Thyroid gland (tissue), 4 donors: ENCODE measurements at regions not wholly inside any gene's neighbourhood (a gene's known extent, or its start where the extent isn't known, plus 50 kb on each side); places are given as distances from the start of the nearest gene placed in this dataset.
A peak's percentile ranks its signal among the peaks of the same experiment; 100 is the strongest.

ENCODE experiments used
- DNase-seq, 2 donors: peaks; one replicate each; pipeline ENCODE4 v3.0.0-alpha.2; 2019
- H3K27ac ChIP-seq, 3 donors: fragments of 200-600 bp; sonication (generic); 1 replicate in 2 of 3; 2 replicates in 1 of 3; pipeline ENCODE4 v1.5.1; 2016 to 2019; ENCODE audit warnings: mild to moderate bottlenecking in 1 of 3, moderate library complexity in 1 of 3
- H3K27me3 ChIP-seq: fragments of 200-600 bp; sonication (generic); one replicate; pipeline ENCODE4 v1.5.1; 2019
- H3K36me3 ChIP-seq, 2 donors: fragments of 200-600 bp; sonication (generic); one replicate each; pipeline ENCODE4 v1.5.1; 2016 to 2019
- H3K4me1 ChIP-seq, 2 donors: fragments of 200-600 bp; sonication (generic); one replicate each; pipeline ENCODE4 v1.5.1; 2017 to 2019
- H3K4me3 ChIP-seq, 3 donors: fragments of 200-600 bp; sonication (generic); replicated peaks in 1 of 3; 1 replicate in 2 of 3; 2 replicates in 1 of 3; pipeline ENCODE4 v1.5.1; 2016; ENCODE audit warnings: mild to moderate bottlenecking in 1 of 3
- H3K9me3 ChIP-seq: fragments of 200-600 bp; sonication (generic); one replicate; pipeline ENCODE4 v1.5.1; 2017
- POLR2A ChIP-seq, 2 donors: fragments of 450-650 bp; IDR thresholded peaks; one replicate each; pipeline ENCODE4 v1.6.1; 2017; ENCODE audit warnings: antibody characterized with exemption in 2 of 2, mild to moderate bottlenecking in 2 of 2, moderate library complexity in 1 of 2
- WGBS, 2 donors: methylation state at CpG; one replicate each; pipeline ENCODE4 v1.1.5; 2017; 5-methylcytosine and 5-hydroxymethylcytosine counted together
- intact Hi-C: fragments of 100-400 bp; cut with DNase I; formaldehyde crosslinking; loops from one replicate; pipeline ENCODE4 v1.15.1; 2023
- TF ChIP-seq, protein P1 (sequence below), 6 experiments: fragments of 200-600 bp in 3 of 6; fragments of 450-650 bp in 3 of 6; sonication (generic) in 3 of 6; IDR thresholded peaks; one replicate each; pipeline ENCODE4 v1.5.1; 2016 to 2019; ENCODE audit warnings: antibody characterized with exemption in 6 of 6, mild to moderate bottlenecking in 2 of 6, inconsistent platforms in 1 of 6, moderate library complexity in 1 of 6

DNA sequence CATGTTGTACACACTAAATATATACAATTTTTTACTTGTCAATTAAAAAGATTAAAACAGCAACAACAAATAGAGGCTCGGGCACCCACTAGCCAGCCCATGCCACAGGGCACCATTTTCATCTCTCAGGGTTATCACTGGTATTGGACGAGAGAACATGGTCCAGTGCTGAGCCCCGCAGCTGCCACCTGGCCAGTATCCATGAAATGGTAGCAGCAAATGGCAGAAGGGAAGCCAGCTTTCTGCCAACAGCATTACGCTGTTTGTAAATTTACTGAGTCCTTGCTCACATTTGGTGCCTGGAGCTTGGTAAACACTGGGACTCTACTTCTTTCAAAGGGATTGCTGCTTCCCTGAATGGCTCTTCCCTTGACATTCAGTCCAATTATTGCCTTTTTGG, 87.9 kb upstream of the WASF3 start:
- H3K36me3 ChIP-seq, result no peaks in the 10 kb centered on the region

DNA sequence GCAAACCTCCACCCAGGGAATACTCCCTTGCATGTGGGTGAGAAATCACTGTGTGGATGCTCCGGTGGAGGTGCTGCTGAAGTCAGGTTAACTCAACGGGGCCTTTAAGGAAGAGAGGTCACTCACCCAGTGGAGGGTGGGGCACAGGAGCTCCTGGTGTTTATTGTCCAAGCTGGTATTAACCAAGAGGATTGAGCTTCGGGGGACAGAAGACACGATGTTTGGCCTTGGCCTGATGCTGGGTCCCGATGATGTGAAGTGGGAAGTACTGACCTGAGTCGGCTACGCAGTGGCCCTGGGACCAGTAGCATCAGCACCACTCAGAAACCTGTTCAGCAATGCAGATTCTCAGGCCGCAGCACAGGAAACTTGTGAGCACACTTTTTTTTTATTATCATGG, 85.7 kb upstream of the WASF3 start:
- H3K27ac ChIP-seq, result no peak overlapping the region
- H3K4me3 ChIP-seq, result no peak overlapping the region
- H3K36me3 ChIP-seq, result no peaks in the 10 kb centered on the region
- no peaks in the 10 kb centered on the region for H3K27me3 ChIP-seq
- no peak for DNase-seq
- no peaks in the 10 kb centered on the region for H3K9me3 ChIP-seq
- TF ChIP-seq POLR2A (IDR thresholded peaks at IDR 0.05), result no peak
- TF ChIP-seq, protein P1, sequence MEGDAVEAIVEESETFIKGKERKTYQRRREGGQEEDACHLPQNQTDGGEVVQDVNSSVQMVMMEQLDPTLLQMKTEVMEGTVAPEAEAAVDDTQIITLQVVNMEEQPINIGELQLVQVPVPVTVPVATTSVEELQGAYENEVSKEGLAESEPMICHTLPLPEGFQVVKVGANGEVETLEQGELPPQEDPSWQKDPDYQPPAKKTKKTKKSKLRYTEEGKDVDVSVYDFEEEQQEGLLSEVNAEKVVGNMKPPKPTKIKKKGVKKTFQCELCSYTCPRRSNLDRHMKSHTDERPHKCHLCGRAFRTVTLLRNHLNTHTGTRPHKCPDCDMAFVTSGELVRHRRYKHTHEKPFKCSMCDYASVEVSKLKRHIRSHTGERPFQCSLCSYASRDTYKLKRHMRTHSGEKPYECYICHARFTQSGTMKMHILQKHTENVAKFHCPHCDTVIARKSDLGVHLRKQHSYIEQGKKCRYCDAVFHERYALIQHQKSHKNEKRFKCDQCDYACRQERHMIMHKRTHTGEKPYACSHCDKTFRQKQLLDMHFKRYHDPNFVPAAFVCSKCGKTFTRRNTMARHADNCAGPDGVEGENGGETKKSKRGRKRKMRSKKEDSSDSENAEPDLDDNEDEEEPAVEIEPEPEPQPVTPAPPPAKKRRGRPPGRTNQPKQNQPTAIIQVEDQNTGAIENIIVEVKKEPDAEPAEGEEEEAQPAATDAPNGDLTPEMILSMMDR (IDR thresholded peaks at IDR 0.05), result no peak
- WGBS, 2 donors, result 91 to 94% methylated on average over 8 of the region's 8 CpGs
- H3K4me1 ChIP-seq, result no peaks in the 10 kb centered on the region
- intact Hi-C loops, result no loop called here

More for the DNA sequence above, 87.9 kb upstream of the WASF3 start:
- no peak for DNase-seq
- TF ChIP-seq, protein P1 (IDR thresholded peaks at IDR 0.05), result no peak
- no peak for TF ChIP-seq POLR2A (IDR thresholded peaks at IDR 0.05)
- Histone ChIP-seq H3K4me3 (no peak overlapping the region), H3K4me1 (no peaks in the 10 kb centered on the region), H3K27ac (no peak overlapping the region), H3K27me3 (no peaks in the 10 kb centered on the region), H3K9me3 (no peaks in the 10 kb centered on the region)
- WGBS, 2 donors, result 89 to 98% methylated on average over 4 of the region's 4 CpGs
- intact Hi-C loops, result no loop called here

DNA sequence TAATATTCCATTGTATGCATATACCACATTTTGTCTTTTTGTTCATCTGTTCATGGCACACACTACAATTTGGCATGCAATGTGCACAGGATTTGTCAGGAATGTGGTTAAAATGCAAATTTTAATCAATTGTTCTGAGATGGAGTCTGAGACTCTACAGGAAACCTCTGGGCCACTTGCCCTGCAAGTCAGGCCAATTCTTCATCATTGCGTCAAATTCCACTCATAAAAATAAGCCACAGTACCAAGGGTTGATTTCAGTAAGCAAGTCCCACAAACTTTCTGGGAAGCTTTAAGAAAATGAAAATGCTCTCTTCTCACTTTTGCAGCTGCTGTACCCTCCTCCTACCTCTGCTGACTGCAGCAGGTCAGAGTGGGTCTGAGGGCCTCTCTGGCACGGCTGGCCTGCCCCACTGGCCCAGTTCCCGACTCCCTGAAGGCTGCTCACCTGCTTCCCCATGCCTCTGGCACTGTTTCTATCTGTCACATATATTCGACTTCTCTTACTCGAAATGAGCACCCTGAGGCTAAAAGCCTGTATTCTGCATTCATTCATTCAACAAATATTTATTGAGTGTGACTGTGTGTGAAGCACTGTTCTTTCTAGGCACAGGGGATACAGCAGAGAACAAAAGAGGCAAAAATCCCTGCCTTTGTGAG, 83.8 kb upstream of the WASF3 start:
- no peak overlapping the region for H3K27ac ChIP-seq
- no peaks in the 10 kb centered on the region for H3K27me3 ChIP-seq
- TF ChIP-seq, protein P1 (IDR thresholded peaks at IDR 0.05), result no peak
- no peak for TF ChIP-seq POLR2A (IDR thresholded peaks at IDR 0.05)
- H3K4me1 ChIP-seq, result no peaks in the 10 kb centered on the region
- H3K4me3 ChIP-seq, result no peak overlapping the region
- DNase-seq, result peak; percentile 61 to 80
- intact Hi-C loops, result no loop called here
- no peaks in the 10 kb centered on the region for H3K9me3 ChIP-seq
- H3K36me3 ChIP-seq, result no peaks in the 10 kb centered on the region
- 33 to 34% methylated on average over 5 of the region's 5 CpGs for WGBS, 2 donors

DNA sequence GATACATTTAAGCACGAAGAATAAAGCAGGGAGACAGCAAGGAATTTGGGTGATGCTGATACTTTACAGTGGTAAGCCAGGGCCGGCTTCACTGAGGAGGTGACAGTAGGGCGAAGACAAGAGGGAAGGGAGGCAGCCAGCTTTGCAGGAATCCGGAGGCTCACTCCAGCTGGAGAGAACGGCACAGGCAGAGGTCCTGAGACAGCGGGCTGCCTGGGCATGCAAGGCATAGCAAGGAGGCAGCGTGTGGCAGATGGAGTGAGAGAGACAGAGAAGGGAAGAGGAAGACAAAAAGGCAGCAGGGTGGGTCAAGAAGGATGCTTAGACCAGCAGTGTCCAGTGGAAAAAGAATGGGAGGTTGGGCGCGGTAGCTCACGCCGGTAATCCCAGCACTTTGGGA, 83.2 kb upstream of the WASF3 start:
- DNase-seq, result no peak
- no peaks in the 10 kb centered on the region for H3K4me1 ChIP-seq
- WGBS, 2 donors, result 87 to 89% methylated on average over 11 of the region's 11 CpGs
- no peaks in the 10 kb centered on the region for H3K36me3 ChIP-seq
- TF ChIP-seq, protein P1 (IDR thresholded peaks at IDR 0.05), result no peak
- TF ChIP-seq POLR2A (IDR thresholded peaks at IDR 0.05), result no peak
- no peaks in the 10 kb centered on the region for H3K27me3 ChIP-seq
- intact Hi-C loops, result no loop called here
- no peak overlapping the region for H3K27ac ChIP-seq
- H3K9me3 ChIP-seq, result no peaks in the 10 kb centered on the region
- H3K4me3 ChIP-seq, result no peak overlapping the region

DNA sequence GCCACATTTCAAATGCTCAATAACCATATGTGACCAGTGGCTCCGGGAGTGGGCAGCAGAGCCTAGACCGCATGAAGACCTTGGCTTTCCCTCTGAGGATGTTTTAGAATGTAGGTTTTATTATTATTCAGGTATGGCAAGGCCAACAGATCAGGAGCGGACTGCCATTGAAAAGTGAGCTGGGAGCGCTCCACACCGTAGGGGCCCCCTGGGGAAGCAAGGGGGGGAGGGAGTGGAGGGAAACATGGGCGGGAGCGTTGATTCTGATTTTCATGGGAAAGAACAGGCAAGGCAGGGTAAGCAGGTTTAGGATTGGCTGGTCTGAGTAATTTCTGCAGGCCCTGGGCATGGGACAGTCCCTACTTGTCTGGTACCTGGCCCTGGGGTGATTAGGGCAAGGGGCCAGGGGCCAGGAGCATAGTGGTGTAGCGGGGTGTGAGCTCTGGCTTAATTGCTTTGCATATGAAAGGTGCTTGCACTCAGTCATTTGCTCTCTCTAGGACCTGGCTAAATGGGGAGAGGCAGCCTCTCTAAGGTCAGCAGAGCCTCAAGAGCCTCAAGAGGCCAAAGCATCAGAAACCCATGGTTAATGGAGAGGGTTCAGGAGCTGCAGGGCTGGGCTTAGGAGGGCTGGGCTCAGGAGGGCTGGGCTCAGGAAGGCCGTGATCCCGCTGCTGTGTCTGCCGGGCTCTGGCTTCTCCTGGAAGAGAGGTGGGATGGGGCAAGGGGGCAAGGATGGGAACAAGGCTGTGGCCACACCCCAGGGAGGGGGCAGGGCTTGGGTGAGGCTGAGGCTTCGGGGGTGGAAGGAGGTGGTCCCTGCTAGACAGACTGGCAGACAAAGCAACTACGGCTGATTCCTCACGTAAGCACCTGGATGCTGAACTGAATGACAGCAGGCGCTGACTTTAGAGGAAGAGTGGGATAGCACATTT, 82.0 kb upstream of the WASF3 start:
- intact Hi-C loops, result no loop called here
- H3K27ac ChIP-seq, result peak overlapping the region in 1 of 3 donors; percentile 26

More for the DNA sequence above, 82.0 kb upstream of the WASF3 start:
- no peaks in the 10 kb centered on the region for H3K36me3 ChIP-seq
- no peak overlapping the region for H3K4me3 ChIP-seq
- H3K4me1 ChIP-seq, result no peaks in the 10 kb centered on the region
- DNase-seq, result peak in 1 of 2 donors; percentile 25
- H3K9me3 ChIP-seq, result no peaks in the 10 kb centered on the region
- TF ChIP-seq POLR2A (IDR thresholded peaks at IDR 0.05), result no peak
- TF ChIP-seq, protein P1 (IDR thresholded peaks at IDR 0.05), result no peak
- WGBS, 2 donors, result 61% methylated on average over 14 to 15 of the region's 15 CpGs
- H3K27me3 ChIP-seq, result no peaks in the 10 kb centered on the region
